HCT116 (cell line): ENCODE measurements at regions not wholly inside any gene's neighbourhood (a gene's known extent, or its start where the extent isn't known, plus 50 kb on each side); places are given as distances from the start of the nearest gene placed in this dataset.

ENCODE experiments used
- ATAC-seq: fragments of 200-7000 bp; cut with Tn5 transposase; 2 replicates; pipeline ENCODE4 v1.9.1; 2020; ENCODE audit warnings: mild to moderate bottlenecking, moderate library complexity
- BruUV-seq: library from RNA; stranded (reverse); fragments of 400-500 nt; replicated peaks from 2 replicates; lab custom pipeline; 2021; lab: Mats Ljungman, UMichigan
- CTCF ChIA-PET: fragments of 300-600 bp; sonication (Branson Sonifier 250); formaldehyde crosslinking; loops from one replicate; lab custom pipeline; 2021; ENCODE audit warnings: antibody characterized with exemption; lab: Charles Lee
- POLR2A ChIA-PET: fragments of 300-600, 350-600 bp; sonication (Branson Sonifier 250); formaldehyde crosslinking; loops from one replicate; lab custom pipeline; 2021; ENCODE audit warnings: antibody characterized with exemption; lab: Charles Lee
- RAD21 ChIA-PET, 2 experiments: fragments of 300-600 bp; sonication (Branson Sonifier 250); formaldehyde crosslinking; loops; one replicate each; lab custom pipeline; 2023; ENCODE audit warnings: low total read pairs in 2 of 2; ENCODE audit not compliant: uncharacterized antibody in 2 of 2, unreplicated experiment in 2 of 2, low non-redundant PET in 1 of 2; lab: Charles Lee
- DNase-seq: peaks from one replicate; pipeline ENCODE4 v3.0.0-alpha.2; 2010; ENCODE audit warnings: low read depth, low spot score
- H2AFZ ChIP-seq: fragments of 200-600 bp; shearing (Covaris generic), sonication (generic); 2 replicates; pipeline ENCODE4 v1.6.1; 2017; ENCODE audit warnings: low read depth, mixed run types, mixed read lengths, antibody characterized with exemption, low read length; ENCODE audit not compliant: poor library complexity, severe bottlenecking
- H3K27ac ChIP-seq: 2 replicates; pipeline ENCODE4 v1.5.1; 2012; ENCODE audit warnings: low read depth, low read length
- H3K27me3 ChIP-seq: fragments of 200-600 bp; sonication (generic); 2 replicates; pipeline ENCODE4 v1.6.1; 2016; ENCODE audit warnings: mixed run types, low read length, mixed read lengths; ENCODE audit not compliant: insufficient read depth
- H3K36me3 ChIP-seq, 2 experiments: fragments of 200-500 bp in 1 of 2; fragments of 200-600 bp in 1 of 2; sonication (Bioruptor generic) in 1 of 2; sonication (generic) in 1 of 2; 2 replicates each; pipeline versions ENCODE4 v1.5.1 to v1.6.1; 2014 to 2016; ENCODE audit warnings: low read length in 2 of 2, inconsistent platforms in 1 of 2, mixed read lengths in 1 of 2, mixed run types in 1 of 2; ENCODE audit not compliant: insufficient read depth in 2 of 2, control insufficient read depth in 1 of 2
- H3K4me1 ChIP-seq, 2 experiments: fragments of 200-600 bp in 1 of 2; sonication (generic) in 1 of 2; 2 replicates each; pipeline versions ENCODE4 v1.5.1 to v1.6.1; 2012 to 2017; ENCODE audit warnings: low read length in 2 of 2, inconsistent platforms in 1 of 2, mild to moderate bottlenecking in 1 of 2, mixed read lengths in 1 of 2, mixed run types in 1 of 2, moderate library complexity in 1 of 2; ENCODE audit not compliant: insufficient read depth in 2 of 2, control insufficient read depth in 1 of 2
- H3K4me2 ChIP-seq: fragments of 200-600 bp; sonication (generic); 2 replicates; pipeline ENCODE4 v1.6.1; 2017; ENCODE audit warnings: mixed run types, low read length, mixed read lengths
- H3K4me3 ChIP-seq, 2 experiments: fragments of 200-600 bp in 1 of 2; sonication (generic) in 1 of 2; replicated peaks in 1 of 2; 2 replicates each; pipeline ENCODE4 v1.5.1; 2011 to 2016; ENCODE audit warnings: low read length in 2 of 2, control low read depth in 1 of 2, low read depth in 1 of 2, mild to moderate bottlenecking in 1 of 2, mixed read lengths in 1 of 2, mixed run types in 1 of 2
- H3K79me2 ChIP-seq: fragments of 200-600 bp; sonication (generic); 2 replicates; pipeline ENCODE4 v1.6.1; 2017; ENCODE audit warnings: mild to moderate bottlenecking, mixed run types, low read length, moderate library complexity, mixed read lengths; ENCODE audit not compliant: insufficient read depth
- H3K9ac ChIP-seq: fragments of 200-600 bp; sonication (generic); 2 replicates; pipeline ENCODE4 v1.6.1; 2016; ENCODE audit warnings: low read length, mixed read lengths
- H3K9me2 ChIP-seq: fragments of 200-600 bp; sonication (generic), shearing (Covaris generic); 2 replicates; pipeline ENCODE4 v1.6.1; 2017; ENCODE audit warnings: mixed run types, mild to moderate bottlenecking, moderate library complexity; ENCODE audit not compliant: insufficient read depth
- H3K9me3 ChIP-seq, 2 experiments: fragments of 200-500 bp in 1 of 2; fragments of 200-600 bp in 1 of 2; sonication (Bioruptor generic) in 1 of 2; sonication (generic) in 1 of 2; 2 replicates each; pipeline ENCODE4 v1.6.1; 2014 to 2017; ENCODE audit warnings: low read length in 2 of 2, mixed read lengths in 2 of 2, inconsistent platforms in 1 of 2, low read depth in 1 of 2, mild to moderate bottlenecking in 1 of 2, mixed run types in 1 of 2, moderate library complexity in 1 of 2; ENCODE audit not compliant: control insufficient read depth in 1 of 2, insufficient read depth in 1 of 2
- H4K20me1 ChIP-seq: fragments of 200-600 bp; sonication (generic), shearing (Covaris generic); 2 replicates; pipeline ENCODE4 v1.6.1; 2017; ENCODE audit warnings: mixed run types, mild to moderate bottlenecking, moderate library complexity; ENCODE audit not compliant: insufficient read depth
- CBX3 ChIP-seq: IDR thresholded peaks from 2 replicates; pipeline ENCODE4 v1.6.1; 2012; ENCODE audit warnings: low read depth
- CEBPB ChIP-seq: IDR thresholded peaks from 2 replicates; pipeline ENCODE4 v1.6.1; 2012; ENCODE audit warnings: low read depth
- EGR1 ChIP-seq: IDR thresholded peaks from 2 replicates; pipeline ENCODE4 v1.6.1; 2012; ENCODE audit warnings: low read depth
- ELF1 ChIP-seq: IDR thresholded peaks from 2 replicates; pipeline ENCODE4 v1.6.1; 2012; ENCODE audit warnings: low read depth, borderline replicate concordance
- EZH2 ChIP-seq: fragments of 200-600 bp; sonication (generic); IDR thresholded peaks from 2 replicates; pipeline ENCODE4 v1.6.1; 2017; ENCODE audit warnings: antibody characterized with exemption, mixed run types
- FOSL1 ChIP-seq: IDR thresholded peaks from 2 replicates; pipeline ENCODE4 v1.6.1; 2012; ENCODE audit warnings: low read depth
- JUND ChIP-seq: IDR thresholded peaks from 2 replicates; pipeline ENCODE4 v1.6.1; 2012
- MAX ChIP-seq: IDR thresholded peaks from 2 replicates; pipeline ENCODE4 v1.6.1; 2012
- POLR2A ChIP-seq: IDR thresholded peaks from 2 replicates; pipeline ENCODE4 v1.7.0; 2011; ENCODE audit warnings: borderline replicate concordance; ENCODE audit not compliant: insufficient read depth, insufficient read length; ENCODE audit errors: extremely low read depth
- POLR2AphosphoS5 ChIP-seq: IDR thresholded peaks from 2 replicates; pipeline ENCODE4 v1.6.1; 2011; ENCODE audit warnings: mild to moderate bottlenecking, low read depth, low read length, moderate library complexity
- RAD21 ChIP-seq: IDR thresholded peaks from 2 replicates; pipeline ENCODE4 v1.6.1; 2012; ENCODE audit warnings: low read depth, mild to moderate bottlenecking
- SIN3A ChIP-seq: IDR thresholded peaks from 2 replicates; pipeline ENCODE4 v1.6.1; 2012; ENCODE audit warnings: low read depth
- SRF ChIP-seq: IDR thresholded peaks from 2 replicates; pipeline ENCODE4 v1.6.1; 2012; ENCODE audit warnings: low read depth
- ZBTB33 ChIP-seq: IDR thresholded peaks from 2 replicates; pipeline ENCODE4 v1.6.1; 2011; ENCODE audit warnings: mild to moderate bottlenecking, low read length, moderate library complexity; ENCODE audit not compliant: insufficient replicate concordance; ENCODE audit errors: extremely low read depth
- ZFX ChIP-seq: fragments of 450-650 bp; IDR thresholded peaks from 2 replicates; pipeline ENCODE4 v1.6.1; 2017
- intact Hi-C: fragments of 100-400 bp; cut with micrococcal nuclease; formaldehyde crosslinking; loops from 2 replicates; pipeline ENCODE4 v1.10.0; 2022
- TF ChIP-seq, protein P1 (sequence below): IDR thresholded peaks from 2 replicates; pipeline ENCODE4 v1.6.1; 2012; ENCODE audit warnings: low read depth

GRCh38 chr3:178063461-178063860, 472.8 kb upstream of the KCNMB2 start:
- H3K79me2 ChIP-seq: no peaks in the 10 kb centered on the region
- H3K4me1 ChIP-seq: no peaks in the 10 kb centered on the region
- ChIA-PET RAD21 (no interaction called here), POLR2A (no interaction called here), CTCF (no interaction called here)
- no peak overlapping the region for H2AFZ ChIP-seq
- no peaks in the 10 kb centered on the region for H3K9me3 ChIP-seq
- no peaks in the 10 kb centered on the region for H3K9me2 ChIP-seq
- H3K4me2 ChIP-seq: no peak overlapping the region
- no peaks in the 10 kb centered on the region for H3K27me3 ChIP-seq
- no peaks in the 10 kb centered on the region for H3K36me3 ChIP-seq
- no peak overlapping the region for H3K27ac ChIP-seq
- TF ChIP-seq SIN3A: no peak
- TF ChIP-seq JUND: no peak
- no peak for TF ChIP-seq POLR2A
- TF ChIP-seq, protein P1, sequence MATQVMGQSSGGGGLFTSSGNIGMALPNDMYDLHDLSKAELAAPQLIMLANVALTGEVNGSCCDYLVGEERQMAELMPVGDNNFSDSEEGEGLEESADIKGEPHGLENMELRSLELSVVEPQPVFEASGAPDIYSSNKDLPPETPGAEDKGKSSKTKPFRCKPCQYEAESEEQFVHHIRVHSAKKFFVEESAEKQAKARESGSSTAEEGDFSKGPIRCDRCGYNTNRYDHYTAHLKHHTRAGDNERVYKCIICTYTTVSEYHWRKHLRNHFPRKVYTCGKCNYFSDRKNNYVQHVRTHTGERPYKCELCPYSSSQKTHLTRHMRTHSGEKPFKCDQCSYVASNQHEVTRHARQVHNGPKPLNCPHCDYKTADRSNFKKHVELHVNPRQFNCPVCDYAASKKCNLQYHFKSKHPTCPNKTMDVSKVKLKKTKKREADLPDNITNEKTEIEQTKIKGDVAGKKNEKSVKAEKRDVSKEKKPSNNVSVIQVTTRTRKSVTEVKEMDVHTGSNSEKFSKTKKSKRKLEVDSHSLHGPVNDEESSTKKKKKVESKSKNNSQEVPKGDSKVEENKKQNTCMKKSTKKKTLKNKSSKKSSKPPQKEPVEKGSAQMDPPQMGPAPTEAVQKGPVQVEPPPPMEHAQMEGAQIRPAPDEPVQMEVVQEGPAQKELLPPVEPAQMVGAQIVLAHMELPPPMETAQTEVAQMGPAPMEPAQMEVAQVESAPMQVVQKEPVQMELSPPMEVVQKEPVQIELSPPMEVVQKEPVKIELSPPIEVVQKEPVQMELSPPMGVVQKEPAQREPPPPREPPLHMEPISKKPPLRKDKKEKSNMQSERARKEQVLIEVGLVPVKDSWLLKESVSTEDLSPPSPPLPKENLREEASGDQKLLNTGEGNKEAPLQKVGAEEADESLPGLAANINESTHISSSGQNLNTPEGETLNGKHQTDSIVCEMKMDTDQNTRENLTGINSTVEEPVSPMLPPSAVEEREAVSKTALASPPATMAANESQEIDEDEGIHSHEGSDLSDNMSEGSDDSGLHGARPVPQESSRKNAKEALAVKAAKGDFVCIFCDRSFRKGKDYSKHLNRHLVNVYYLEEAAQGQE: no peak
- TF ChIP-seq CEBPB: no peak
- TF ChIP-seq EZH2: no peak
- no peak for TF ChIP-seq CBX3
- no peak for TF ChIP-seq MAX
- no peak for TF ChIP-seq ZBTB33
- no peak for TF ChIP-seq FOSL1
- no peak for TF ChIP-seq ELF1
- no peak for TF ChIP-seq POLR2AphosphoS5
- TF ChIP-seq RAD21: no peak
- no peak for TF ChIP-seq ZFX
- no peak for TF ChIP-seq SRF
- no peak for TF ChIP-seq EGR1
- no peaks in the 10 kb centered on the region for H4K20me1 ChIP-seq
- DNase-seq (no peak), ATAC-seq (no peak)
- intact Hi-C loops: no loop called here
- no peak overlapping the region for H3K9ac ChIP-seq
- no TSS peak for BruUV-seq
- no peak overlapping the region for H3K4me3 ChIP-seq
